HUES64 (cell line): ENCODE measurements at regions not wholly inside any gene's neighbourhood (a gene's known extent, or its start where the extent isn't known, plus 50 kb on each side); places are given as distances from the start of the nearest gene placed in this dataset.
"Not testable (repeated sequence)": the region's sequence is repeated elsewhere in the genome, so short reads cannot be mapped to it uniquely, and the experiment has no call there.

ENCODE experiments used
- H3K27ac ChIP-seq: 2 replicates; pipeline ENCODE4 v1.7.0; 2013; ENCODE audit warnings: low read depth, low read length, inconsistent platforms
- H3K27me3 ChIP-seq: 2 replicates; pipeline ENCODE4 v1.6.1; 2013; ENCODE audit warnings: mild to moderate bottlenecking, low read length; ENCODE audit not compliant: insufficient read depth
- H3K36me3 ChIP-seq: 2 replicates; pipeline ENCODE4 v1.6.1; 2013; ENCODE audit warnings: mild to moderate bottlenecking, low read length; ENCODE audit not compliant: insufficient read depth
- H3K4me1 ChIP-seq: 2 replicates; pipeline ENCODE4 v1.6.1; 2013; ENCODE audit warnings: mild to moderate bottlenecking, low read length, moderate library complexity; ENCODE audit not compliant: insufficient read depth
- H3K4me3 ChIP-seq: 2 replicates; pipeline ENCODE4 v1.5.1; 2013; ENCODE audit warnings: mild to moderate bottlenecking, low read length, moderate library complexity
- H3K9ac ChIP-seq: 2 replicates; pipeline ENCODE4 v1.6.1; 2013; ENCODE audit warnings: mild to moderate bottlenecking, low read depth, low read length
- H3K9me3 ChIP-seq: 2 replicates; pipeline ENCODE4 v1.6.1; 2013; ENCODE audit warnings: low read depth, low read length; ENCODE audit not compliant: insufficient read depth
- WGBS: fragments of 150-250, 120-280 bp; methylation state at CpG from one replicate; pipeline ENCODE4 v1.1.7; 2013; ENCODE audit warnings: missing lambda C conversion rate; 5-methylcytosine and 5-hydroxymethylcytosine counted together

DNA sequence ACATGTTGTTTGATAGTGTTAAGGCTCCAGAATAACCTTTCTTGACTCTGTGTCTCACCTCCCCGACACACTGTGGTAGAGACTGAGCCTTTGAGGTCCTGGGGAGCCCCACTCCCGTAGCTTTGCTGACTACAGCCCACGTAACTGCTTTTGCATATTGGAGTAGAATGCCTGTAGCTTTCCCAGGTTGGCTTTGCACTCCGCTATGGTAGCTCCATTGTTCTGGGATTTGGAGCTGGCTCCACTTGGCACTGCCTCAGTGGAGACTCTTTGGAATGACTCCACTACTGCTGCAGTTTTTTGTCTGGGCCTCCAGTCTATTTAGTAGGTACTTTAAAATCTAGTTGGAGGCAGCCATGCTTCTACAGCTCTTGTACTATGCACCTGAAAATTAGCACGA lies 56.2 kb upstream of the ANXA1 start:
- WGBS, result 96% methylated on average over 5 of the region's 5 CpGs
- no peak overlapping the region for H3K4me3 ChIP-seq

DNA sequence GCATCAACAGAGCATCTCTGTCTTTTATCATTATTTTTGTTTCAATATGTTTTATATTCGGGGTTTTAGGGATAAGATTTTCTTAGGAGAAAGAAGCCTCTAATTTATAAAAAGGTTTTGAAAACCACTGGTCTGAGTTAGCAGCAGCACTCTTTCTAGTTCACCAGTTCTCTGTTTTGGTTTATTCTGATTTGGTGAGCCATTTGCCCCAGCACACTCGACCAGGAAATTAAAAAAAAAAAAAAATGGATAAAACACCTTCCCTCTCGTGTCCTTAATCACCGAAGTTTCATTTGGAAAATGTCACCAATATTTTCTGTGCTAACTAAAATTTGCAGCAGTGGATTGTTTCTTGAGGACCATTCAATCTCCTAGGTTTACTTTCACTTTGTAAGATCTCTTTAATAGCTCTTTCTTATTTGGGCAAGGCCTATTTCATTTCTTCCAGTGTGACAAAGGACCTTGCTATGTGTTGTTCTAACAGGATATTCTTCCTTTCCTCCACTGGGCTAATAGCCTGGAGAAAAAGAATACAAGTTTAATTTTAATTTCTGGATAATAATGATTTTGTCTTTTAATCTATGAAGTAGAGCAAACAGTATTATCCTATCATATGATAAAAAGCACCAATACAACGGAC lies 57.8 kb upstream of the ANXA1 start:
- Histone ChIP-seq H3K4me3 (no peak overlapping the region), H3K36me3 (no peaks in the 10 kb centered on the region), H3K27me3 (no peaks in the 10 kb centered on the region), H3K9ac (no peak overlapping the region), H3K9me3 (no peaks in the 10 kb centered on the region), H3K27ac (no peak overlapping the region), H3K4me1 (no peaks in the 10 kb centered on the region)
- WGBS, result 99% methylated on average over 4 of the region's 5 CpGs

More for the DNA sequence above, 56.2 kb upstream of the ANXA1 start:
- Histone ChIP-seq H3K27me3 (no peaks in the 10 kb centered on the region), H3K4me1 (no peaks in the 10 kb centered on the region), H3K27ac (no peak overlapping the region), H3K36me3 (no peaks in the 10 kb centered on the region), H3K9me3 (no peaks in the 10 kb centered on the region), H3K9ac (no peak overlapping the region)

DNA sequence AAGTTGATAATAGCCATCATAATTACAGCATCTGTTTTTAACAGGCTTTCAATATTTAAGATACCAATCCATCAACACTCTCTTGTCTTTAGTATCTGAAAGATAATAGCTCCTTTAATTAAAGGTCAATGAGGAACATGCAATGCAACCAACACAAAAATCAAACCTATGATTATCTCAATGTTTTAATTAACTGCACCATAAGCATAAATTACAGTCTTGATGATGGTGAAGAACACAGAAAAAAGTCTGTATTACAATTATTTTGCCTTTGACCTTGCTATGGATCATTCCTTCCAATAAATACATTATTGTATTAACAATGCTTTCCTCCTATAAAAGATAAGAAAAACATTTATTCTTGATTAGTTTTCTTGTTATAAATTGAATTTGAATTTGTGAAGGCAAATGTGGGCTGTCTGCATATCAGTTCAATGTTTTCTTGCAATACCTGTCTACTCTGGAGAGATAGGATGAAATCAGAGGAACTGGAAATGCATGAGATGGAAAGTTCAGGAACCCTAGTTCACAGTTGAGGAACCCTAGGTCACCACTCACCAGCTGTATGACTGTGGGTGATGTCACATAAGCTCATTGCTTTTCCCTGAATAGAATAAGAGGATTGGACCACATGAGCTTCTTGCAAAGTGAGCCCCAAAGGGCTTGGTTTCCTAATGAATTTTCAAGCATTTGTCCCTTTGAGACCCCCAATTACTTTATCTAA lies 58.5 kb upstream of the ANXA1 start:
- no peaks in the 10 kb centered on the region for H3K36me3 ChIP-seq
- H3K9me3 ChIP-seq, result no peaks in the 10 kb centered on the region
- no peak overlapping the region for H3K9ac ChIP-seq
- H3K4me1 ChIP-seq, result no peaks in the 10 kb centered on the region
- no peak overlapping the region for H3K4me3 ChIP-seq
- H3K27me3 ChIP-seq, result no peaks in the 10 kb centered on the region
- no peak overlapping the region for H3K27ac ChIP-seq

DNA sequence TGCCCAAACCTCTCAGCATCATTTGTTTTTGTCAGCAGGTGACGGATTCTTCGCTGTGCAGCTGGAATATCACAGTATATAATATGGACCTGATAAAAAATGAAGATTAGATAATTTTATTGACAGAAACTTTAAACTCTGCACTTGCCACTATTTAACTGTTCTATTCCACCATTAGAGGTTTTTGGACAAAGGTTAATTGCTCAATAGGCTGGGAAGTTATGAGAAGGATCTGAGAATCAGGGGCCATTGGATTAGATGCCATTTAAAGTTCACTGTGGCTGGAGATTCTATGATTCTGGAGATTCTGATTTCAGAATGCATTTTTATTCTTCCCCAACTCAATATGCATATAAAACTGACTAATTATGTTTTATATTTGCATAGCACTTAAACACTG lies 59.8 kb upstream of the ANXA1 start:
- no CpG with 5 or more reads among the region's 2 CpGs for WGBS
- Histone ChIP-seq H3K27me3 (no peaks in the 10 kb centered on the region), H3K9me3 (no peaks in the 10 kb centered on the region), H3K4me3 (no peak overlapping the region), H3K9ac (no peak overlapping the region), H3K27ac (no peak overlapping the region), H3K4me1 (no peaks in the 10 kb centered on the region), H3K36me3 (no peaks in the 10 kb centered on the region)

DNA sequence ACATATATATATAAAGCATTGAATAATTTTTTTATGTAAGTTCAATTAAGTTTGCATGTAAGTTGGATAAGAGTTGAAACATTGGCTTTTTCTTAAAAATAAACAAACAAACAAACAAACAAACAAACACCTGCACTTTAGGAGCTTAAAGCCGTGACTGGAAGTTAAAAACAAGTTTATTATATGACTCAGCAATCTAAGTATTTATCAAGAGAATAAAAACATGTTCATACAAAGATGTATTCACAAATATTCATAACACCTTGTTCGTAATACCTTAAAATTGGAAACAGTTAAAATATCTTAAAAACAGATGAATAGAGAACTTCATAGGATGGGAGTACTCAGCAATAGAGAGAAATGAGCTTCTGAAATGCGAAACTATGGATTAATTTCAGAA lies 61.5 kb upstream of the ANXA1 start:
- H3K4me3 ChIP-seq, result no peak overlapping the region
- no peak overlapping the region for H3K27ac ChIP-seq
- no peak overlapping the region for H3K9ac ChIP-seq
- WGBS, result no CpG with 5 or more reads among the region's 3 CpGs
- H3K27me3 ChIP-seq, result no peaks in the 10 kb centered on the region
- H3K9me3 ChIP-seq, result no peaks in the 10 kb centered on the region
- no peaks in the 10 kb centered on the region for H3K4me1 ChIP-seq
- H3K36me3 ChIP-seq, result no peaks in the 10 kb centered on the region

DNA sequence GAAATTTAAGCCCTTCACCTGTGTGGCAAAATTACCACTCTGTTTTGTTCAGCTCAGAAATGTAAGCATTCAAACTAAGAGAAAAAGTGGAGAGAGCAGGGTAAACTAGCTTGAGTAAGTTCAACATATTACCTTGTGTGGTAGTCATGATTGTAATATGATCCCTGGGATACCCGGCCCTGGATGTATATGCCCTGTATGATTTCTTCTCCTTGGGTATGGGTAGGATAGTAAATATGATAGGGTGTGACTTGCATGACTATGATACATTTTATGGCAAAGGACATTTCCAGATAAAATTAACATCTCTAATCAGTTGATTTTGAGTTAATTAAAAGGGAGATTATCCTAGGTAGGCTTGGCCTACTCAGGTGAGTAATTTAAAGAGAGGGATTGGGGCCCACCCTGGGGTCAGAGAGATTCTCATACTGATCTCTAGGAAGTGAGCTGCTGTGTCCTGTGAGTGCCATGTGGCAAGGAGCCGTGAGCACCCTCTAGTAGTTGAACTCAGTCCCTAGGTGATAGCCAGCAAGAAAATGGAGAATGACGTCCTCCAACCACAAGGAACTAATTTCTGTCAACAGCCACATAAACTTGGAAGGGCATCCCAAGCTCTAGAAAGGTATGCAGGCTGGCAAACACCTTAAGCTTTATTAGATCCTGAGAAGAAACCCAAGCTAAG lies 62.2 kb upstream of the ANXA1 start:
- Histone ChIP-seq H3K9ac (no peak overlapping the region), H3K27me3 (no peaks in the 10 kb centered on the region), H3K36me3 (no peaks in the 10 kb centered on the region), H3K27ac (no peak overlapping the region), H3K4me3 (no peak overlapping the region), H3K9me3 (no peaks in the 10 kb centered on the region), H3K4me1 (no peaks in the 10 kb centered on the region)
- 85% methylated on average over 3 of the region's 3 CpGs for WGBS

DNA sequence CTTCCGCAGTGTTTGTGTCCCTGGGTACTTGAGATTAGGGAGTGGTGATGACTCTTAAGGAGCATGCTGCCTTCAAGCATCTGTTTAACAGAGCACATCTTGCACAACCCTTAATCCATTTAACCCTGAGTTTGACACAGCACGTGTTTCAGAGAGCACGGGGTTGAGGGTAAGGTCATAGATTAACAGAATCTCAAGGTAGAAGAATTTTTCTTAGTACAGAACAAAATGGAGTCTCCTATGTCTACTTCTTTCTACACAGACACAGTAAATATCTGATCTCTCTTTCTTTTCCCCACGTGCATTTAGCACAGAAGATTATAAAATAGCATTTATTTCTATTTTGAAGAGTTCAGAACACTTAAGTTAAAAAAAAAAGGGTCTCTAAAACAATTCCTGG lies 63.8 kb upstream of the ANXA1 start:
- H3K36me3 ChIP-seq, H3K9ac ChIP-seq, H3K4me1 ChIP-seq, H3K4me3 ChIP-seq, H3K27ac ChIP-seq, H3K27me3 ChIP-seq, H3K9me3 ChIP-seq: not testable (repeated sequence)
- no CpG with 5 or more reads among the region's 4 CpGs for WGBS

DNA sequence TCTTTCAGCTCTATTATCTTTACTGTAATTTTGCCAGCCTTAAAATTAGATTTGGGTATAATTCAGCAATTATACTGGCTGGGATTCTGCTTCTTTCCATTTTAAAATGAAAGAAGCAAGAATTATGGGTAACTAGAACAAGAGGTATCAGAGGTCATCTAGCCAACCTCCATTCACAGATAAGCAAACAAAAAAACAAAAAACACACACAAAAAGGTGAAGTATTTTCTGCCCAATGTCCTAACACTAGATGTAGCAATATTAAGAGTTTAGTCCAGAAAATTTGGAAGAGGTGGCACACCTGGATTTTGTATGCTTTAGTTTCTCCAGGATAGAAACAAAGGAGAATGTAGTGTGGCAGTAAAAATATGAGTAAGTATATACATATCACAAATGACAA lies 68.1 kb upstream of the ANXA1 start:
- Histone ChIP-seq H3K27me3 (no peaks in the 10 kb centered on the region), H3K4me1 (peaks cover 17% of the 10 kb centered on the region), H3K9me3 (no peaks in the 10 kb centered on the region), H3K9ac (no peak overlapping the region), H3K27ac (no peak overlapping the region), H3K36me3 (no peaks in the 10 kb centered on the region), H3K4me3 (no peak overlapping the region)

DNA sequence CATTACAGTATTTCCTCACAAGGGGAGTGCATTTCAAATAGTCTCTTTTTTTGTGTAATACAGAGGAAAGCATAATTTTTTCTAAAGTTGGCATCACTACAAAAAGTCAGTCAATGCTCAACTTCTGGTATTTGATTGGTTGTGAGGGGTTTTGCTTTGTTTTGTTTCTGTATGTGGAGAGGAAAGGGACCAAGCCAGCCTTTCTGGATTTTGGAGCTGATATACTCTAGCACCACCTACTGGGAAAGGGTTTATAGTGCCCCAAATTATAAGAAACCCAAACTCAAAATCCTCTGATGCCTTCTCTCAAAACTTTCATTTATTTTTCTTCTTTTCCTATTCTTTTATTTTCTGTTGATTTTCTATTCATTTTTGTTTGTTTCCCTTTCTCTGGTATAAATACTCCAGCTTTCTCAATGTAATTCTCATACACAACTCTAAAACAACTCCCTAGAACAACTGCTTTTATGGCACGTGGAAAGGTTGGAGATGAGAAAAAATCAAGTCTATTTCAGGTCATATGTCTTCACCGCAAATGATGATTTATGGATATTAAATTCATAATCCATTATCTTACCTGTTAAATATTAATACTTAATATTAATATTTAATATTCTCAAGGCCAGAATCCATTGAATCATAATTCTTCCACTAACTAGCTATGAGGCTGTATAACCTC lies 69.5 kb upstream of the ANXA1 start:
- Histone ChIP-seq H3K36me3 (no peaks in the 10 kb centered on the region), H3K4me3 (no peak overlapping the region), H3K4me1 (peaks cover 21% of the 10 kb centered on the region), H3K27ac (no peak overlapping the region), H3K9me3 (no peaks in the 10 kb centered on the region), H3K27me3 (no peaks in the 10 kb centered on the region), H3K9ac (no peak overlapping the region)
- WGBS, result no CpG with 5 or more reads among the region's 2 CpGs

DNA sequence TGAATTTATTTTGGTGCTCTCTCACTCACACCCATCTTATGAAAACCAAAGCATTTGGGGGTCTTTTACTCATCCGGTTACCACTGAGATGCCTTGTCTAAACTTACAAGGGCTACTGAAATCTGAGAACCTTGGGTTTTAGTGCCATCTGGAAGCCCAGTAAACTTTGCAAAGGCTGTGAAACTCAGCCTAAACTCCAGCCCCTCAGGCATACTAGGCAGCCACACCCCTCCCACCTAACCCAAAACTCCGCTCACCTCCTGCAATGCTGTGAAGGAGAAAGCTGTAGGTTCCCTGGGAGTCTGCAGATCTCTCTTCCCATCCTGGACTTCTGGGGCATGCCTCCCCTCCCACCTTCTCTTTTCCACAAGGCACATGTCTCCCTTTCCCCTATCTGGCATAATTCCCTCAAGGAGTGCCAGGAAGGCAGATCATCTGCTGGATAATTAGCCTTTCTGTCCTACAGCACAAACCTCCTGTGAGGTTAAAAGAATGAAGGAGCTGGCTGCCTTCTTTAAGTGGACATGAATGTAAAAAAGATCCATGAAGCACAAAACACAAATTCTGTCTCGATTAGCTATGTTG lies 71.5 kb upstream of the ANXA1 start:
- H3K4me1 ChIP-seq, result peaks cover 21% of the 10 kb centered on the region
- no peak overlapping the region for H3K4me3 ChIP-seq
- no peaks in the 10 kb centered on the region for H3K27me3 ChIP-seq
- H3K36me3 ChIP-seq, result no peaks in the 10 kb centered on the region
- no peak overlapping the region for H3K9ac ChIP-seq
- no peak overlapping the region for H3K27ac ChIP-seq
- WGBS, result 72% methylated on average over 3 of the region's 3 CpGs
- no peaks in the 10 kb centered on the region for H3K9me3 ChIP-seq

DNA sequence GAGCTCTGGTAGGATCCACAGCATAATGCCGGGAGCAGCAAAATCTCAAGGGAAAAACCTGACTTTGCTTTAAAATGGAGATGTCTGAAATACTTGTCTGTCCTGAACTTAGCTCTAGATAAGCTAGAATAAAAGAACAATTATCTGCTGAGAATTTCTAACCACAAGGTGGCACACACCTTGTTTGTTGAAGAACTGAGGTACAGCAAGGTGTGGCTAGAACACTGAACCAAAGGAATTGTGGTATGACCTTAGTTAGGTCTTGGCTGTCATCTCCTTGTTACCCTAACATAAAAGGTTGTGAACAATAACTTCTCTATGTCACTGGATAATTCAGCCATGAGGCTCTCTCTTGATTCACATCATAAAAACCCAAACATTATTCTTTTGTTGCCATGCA lies 72.3 kb upstream of the ANXA1 start:
- Histone ChIP-seq H3K27ac (no peak overlapping the region), H3K9me3 (no peaks in the 10 kb centered on the region), H3K4me1 (peaks cover 21% of the 10 kb centered on the region), H3K27me3 (no peaks in the 10 kb centered on the region), H3K36me3 (no peaks in the 10 kb centered on the region), H3K4me3 (no peak overlapping the region), H3K9ac (no peak overlapping the region)
- 84% methylated on average over 1 of the region's 1 CpG for WGBS
